B cell (primary cell): ENCODE measurements at regions not wholly inside any gene's neighbourhood (a gene's known extent, or its start where the extent isn't known, plus 50 kb on each side); places are given as distances from the start of the nearest gene placed in this dataset.

Experiments used
- ATAC-seq: fragments of 200-7000 bp; cut with Tn5 transposase; one replicate; pipeline ENCODE4 v1.10.0; 2021; ENCODE audit warnings: low read depth, mild to moderate bottlenecking, moderate number of reproducible peaks, moderate library complexity
- CTCF ChIA-PET: fragments of 350-600 bp; sonication (Branson Sonifier 250); formaldehyde crosslinking; loops from one replicate; lab custom pipeline; 2021; ENCODE audit warnings: antibody characterized with exemption, inconsistent platforms; lab: Charles Lee
- POLR2A ChIA-PET: fragments of 350-600 bp; sonication (Branson Sonifier 250); formaldehyde crosslinking; loops from one replicate; lab custom pipeline; 2021; ENCODE audit warnings: antibody characterized with exemption; lab: Charles Lee
- DNase-seq: peaks from one replicate; pipeline ENCODE4 v3.0.0; 2013
- H2AFZ ChIP-seq: 2 replicates; pipeline ENCODE4 v1.6.1; 2012; ENCODE audit warnings: mild to moderate bottlenecking, low read depth, low read length; ENCODE audit not compliant: insufficient read depth, poor library complexity, severe bottlenecking
- H3K27ac ChIP-seq, 2 donors: 1 replicate in 1 of 2; 2 replicates in 1 of 2; pipeline ENCODE4 v1.5.1; 2012 to 2013; ENCODE audit warnings: low read length in 2 of 2, mild to moderate bottlenecking in 2 of 2, moderate library complexity in 1 of 2
- H3K27me3 ChIP-seq, 4 experiments: fragments of 200-600 bp in 1 of 4; sonication (generic) in 1 of 4; replicated peaks in 1 of 4; 1 replicate in 2 of 4; 2 replicates in 2 of 4; pipeline versions ENCODE4 v1.6.1 to v1.7.0; 2013 to 2016; ENCODE audit warnings: low read length in 3 of 4, mild to moderate bottlenecking in 2 of 4, mixed read lengths in 1 of 4, moderate library complexity in 1 of 4; ENCODE audit not compliant: insufficient read depth in 4 of 4, control insufficient read depth in 3 of 4; ENCODE audit errors: control extremely low read depth in 1 of 4
- H3K36me3 ChIP-seq, 2 experiments: replicated peaks in 1 of 2; 1 replicate in 1 of 2; 2 replicates in 1 of 2; pipeline versions ENCODE4 v1.6.1 to v1.7.1; 2013; ENCODE audit warnings: low read length in 1 of 2; ENCODE audit not compliant: insufficient read depth in 2 of 2, control insufficient read depth in 1 of 2; ENCODE audit errors: control extremely low read depth in 1 of 2, extremely low read depth in 1 of 2
- H3K4me1 ChIP-seq, 2 donors: fragments of 200-600 bp in 1 of 2; sonication (generic) in 1 of 2; 1 replicate in 1 of 2; 2 replicates in 1 of 2; pipeline versions ENCODE4 v1.5.1 to v1.6.1; 2013 to 2017; ENCODE audit warnings: low read length in 2 of 2; ENCODE audit not compliant: control insufficient read depth in 2 of 2, insufficient read depth in 2 of 2
- H3K4me2 ChIP-seq: replicated peaks from 2 replicates; pipeline ENCODE3; 2012; ENCODE audit warnings: mild to moderate bottlenecking, low read depth, low read length; ENCODE audit not compliant: poor library complexity, severe bottlenecking
- H3K4me3 ChIP-seq, 5 experiments: fragments of 200-600 bp in 1 of 5; sonication (generic) in 1 of 5; 1 replicate in 3 of 5; 2 replicates in 2 of 5; pipeline versions ENCODE4 v1.5.1 to v1.7.0; 2011 to 2016; ENCODE audit warnings: low read length in 4 of 5, mild to moderate bottlenecking in 4 of 5, low read depth in 2 of 5, control low read depth in 1 of 5, moderate library complexity in 1 of 5; ENCODE audit not compliant: insufficient read depth in 1 of 5; ENCODE audit errors: control extremely low read depth in 1 of 5, extremely low read depth in 1 of 5
- H3K79me2 ChIP-seq: fragments of 200-600 bp; sonication (generic); one replicate; pipeline ENCODE4 v1.6.0; 2016; ENCODE audit warnings: low read length; ENCODE audit not compliant: control insufficient read depth, insufficient read depth
- H3K9ac ChIP-seq: fragments of 200-600 bp; sonication (generic); 2 replicates; pipeline ENCODE4 v1.6.1; 2017; ENCODE audit warnings: mild to moderate bottlenecking, low read length, moderate library complexity
- H3K9me3 ChIP-seq, 3 donors: one replicate each; pipeline versions ENCODE4 v1.6.1 to v1.7.1; 2013; ENCODE audit warnings: low read length in 2 of 3; ENCODE audit not compliant: control insufficient read depth in 2 of 3, insufficient read depth in 1 of 3; ENCODE audit errors: control extremely low read depth in 1 of 3
- H4K20me1 ChIP-seq: 2 replicates; pipeline ENCODE4 v1.6.0; 2012; ENCODE audit warnings: mild to moderate bottlenecking, low read length; ENCODE audit not compliant: insufficient read depth, control insufficient read depth, poor library complexity, severe bottlenecking
- H3K27ac Mint-ChIP-seq: one replicate; pipeline ENCODE4 v1.8.0; 2021; ENCODE audit warnings: mixed read lengths
- H3K27me3 Mint-ChIP-seq: one replicate; pipeline ENCODE4 v1.8.0; 2021; ENCODE audit warnings: mixed read lengths
- H3K4me1 Mint-ChIP-seq: one replicate; pipeline ENCODE4 v1.8.0; 2021; ENCODE audit warnings: mixed read lengths
- H3K4me3 Mint-ChIP-seq: one replicate; pipeline ENCODE4 v1.8.0; 2021; ENCODE audit warnings: mixed read lengths
- H3K9me3 Mint-ChIP-seq: one replicate; pipeline ENCODE4 v1.8.0; 2022; ENCODE audit warnings: mixed read lengths; ENCODE audit not compliant: insufficient read depth
- CTCF ChIP-seq: fragments of 200-600 bp; IDR thresholded peaks from one replicate; pipeline ENCODE4 v1.8.0; 2022; ENCODE audit warnings: antibody characterized with exemption, mild to moderate bottlenecking
- EZH2 ChIP-seq: IDR thresholded peaks from 2 replicates; pipeline ENCODE4 v1.6.1; 2012; ENCODE audit warnings: borderline replicate concordance, low read depth, mild to moderate bottlenecking, moderate library complexity, low read length; ENCODE audit not compliant: insufficient read depth, poor library complexity, severe bottlenecking
- intact Hi-C: fragments of 100-400 bp; cut with micrococcal nuclease; formaldehyde crosslinking; loops from one replicate; pipeline ENCODE4 v1.10.0; 2022

DNA sequence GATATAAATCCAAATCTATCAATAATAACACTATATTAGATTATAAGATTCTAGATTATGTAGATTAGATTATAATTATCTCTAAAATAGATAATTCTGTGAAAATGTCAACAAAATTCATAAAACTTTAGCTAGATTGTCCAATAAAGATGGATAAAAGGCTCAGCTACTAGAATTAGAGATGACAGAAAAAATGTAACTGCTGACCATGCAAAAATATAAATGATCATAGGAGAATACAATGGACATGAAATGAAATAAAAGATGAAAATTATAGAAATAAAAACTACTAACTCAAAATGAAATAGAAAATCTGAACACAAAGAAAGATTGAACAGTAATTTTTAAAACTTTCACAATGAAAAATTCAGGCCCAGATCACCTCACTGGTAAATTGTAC is 1332.1 kb upstream of the CELF2 start:
- H3K27ac ChIP-seq = no peak overlapping the region
- DNase-seq = no peak
- no peak overlapping the region for H2AFZ ChIP-seq
- H3K9ac ChIP-seq = no peak overlapping the region
- H3K9me3 Mint-ChIP-seq = no peaks in the 10 kb centered on the region
- no peaks in the 10 kb centered on the region for H3K27me3 ChIP-seq
- no peak overlapping the region for H3K4me2 ChIP-seq
- intact Hi-C loops = no loop called here
- ChIA-PET POLR2A (no interaction called here), CTCF (no interaction called here)
- TF ChIP-seq CTCF = no peak
- TF ChIP-seq EZH2 = no peak
- no peaks in the 10 kb centered on the region for H3K36me3 ChIP-seq
- no peaks in the 10 kb centered on the region for H3K4me1 ChIP-seq
- no peaks in the 10 kb centered on the region for H3K27me3 Mint-ChIP-seq
- H3K4me3 Mint-ChIP-seq = no peak overlapping the region
- no peak overlapping the region for H3K4me3 ChIP-seq
- peaks cover 0 to 6% (median 0%) of the 10 kb centered on the region in 3 donors for H3K9me3 ChIP-seq
- H3K79me2 ChIP-seq = no peaks in the 10 kb centered on the region
- no peak overlapping the region for H3K27ac Mint-ChIP-seq
- H3K4me1 Mint-ChIP-seq = no peaks in the 10 kb centered on the region
- ATAC-seq = no peak
- H4K20me1 ChIP-seq = no peaks in the 10 kb centered on the region

DNA sequence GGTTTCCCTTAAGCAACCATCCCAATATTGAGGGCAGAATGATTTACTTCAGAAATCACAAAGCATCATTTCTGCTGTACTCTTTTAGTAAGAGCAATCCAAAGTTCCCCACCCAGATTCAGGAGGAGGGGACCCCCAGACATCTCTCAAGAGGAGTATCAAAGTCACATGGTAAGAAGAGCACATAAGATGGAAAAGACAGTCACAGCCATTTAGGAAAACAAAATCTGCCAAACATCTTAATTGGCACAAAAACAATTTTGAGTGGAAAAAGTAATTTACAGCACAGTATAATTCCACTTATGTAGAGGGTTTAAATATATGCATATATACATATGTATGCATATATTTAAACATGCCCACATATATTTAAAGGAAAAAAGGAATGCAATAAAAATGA is 1329.0 kb upstream of the CELF2 start:
- H3K4me1 ChIP-seq = no peaks in the 10 kb centered on the region

More for the DNA sequence above, 1329.0 kb upstream of the CELF2 start:
- H3K9me3 Mint-ChIP-seq = no peaks in the 10 kb centered on the region
- Histone ChIP-seq H3K79me2 (no peaks in the 10 kb centered on the region), H3K27me3 (no peaks in the 10 kb centered on the region), H3K27ac (no peak overlapping the region), H3K4me2 (no peak overlapping the region), H4K20me1 (no peaks in the 10 kb centered on the region), H2AFZ (no peak overlapping the region), H3K9me3 (peaks cover 0 to 4% (median 0%) of the 10 kb centered on the region in 3 donors), H3K36me3 (no peaks in the 10 kb centered on the region), H3K9ac (no peak overlapping the region), H3K4me3 (no peak overlapping the region)
- ChIA-PET POLR2A (no interaction called here), CTCF (no interaction called here)
- no peaks in the 10 kb centered on the region for H3K4me1 Mint-ChIP-seq
- DNase-seq = no peak
- TF ChIP-seq CTCF (no peak), EZH2 (no peak)
- H3K27ac Mint-ChIP-seq = no peak overlapping the region
- ATAC-seq = no peak
- no peaks in the 10 kb centered on the region for H3K27me3 Mint-ChIP-seq
- no peak overlapping the region for H3K4me3 Mint-ChIP-seq
- intact Hi-C loops = no loop called here
